PFSK-1 (cell line): ENCODE measurements at regions not wholly inside any gene's neighbourhood (a gene's known extent, or its start where the extent isn't known, plus 50 kb on each side); places are given as distances from the start of the nearest gene placed in this dataset.

Experiments used
- FOXP2 ChIP-seq: optimal IDR thresholded peaks from 2 replicates; pipeline ENCODE3; 2011; ENCODE audit warnings: borderline replicate concordance, control low read depth, inconsistent platforms; ENCODE audit not compliant: insufficient read depth; ENCODE audit errors: extremely low read length, extremely low read depth
- POLR2AphosphoS5 ChIP-seq: IDR thresholded peaks from 2 replicates; pipeline ENCODE4 v1.6.1; 2012; ENCODE audit warnings: low read depth, mild to moderate bottlenecking, control low read depth, low read length, moderate library complexity
- REST ChIP-seq, 2 experiments: IDR thresholded peaks; 2 replicates each; pipeline versions ENCODE4 v1.6.1 to v1.8.0; 2011 to 2012; ENCODE audit warnings: low read depth in 2 of 2, low read length in 2 of 2, control low read depth in 1 of 2, inconsistent platforms in 1 of 2, mild to moderate bottlenecking in 1 of 2, moderate library complexity in 1 of 2; ENCODE audit not compliant: insufficient read depth in 1 of 2
- SIN3A ChIP-seq: IDR thresholded peaks from 2 replicates; pipeline ENCODE4 v1.6.1; 2012; ENCODE audit warnings: mild to moderate bottlenecking, low read length, moderate library complexity, borderline replicate concordance; ENCODE audit not compliant: insufficient read depth
- TAF1 ChIP-seq: IDR thresholded peaks from 2 replicates; pipeline ENCODE4 v1.6.1; 2012; ENCODE audit warnings: low read length, control low read depth, borderline replicate concordance; ENCODE audit not compliant: insufficient read depth

- TF ChIP-seq TAF1: no peak
- TF ChIP-seq REST (IDR thresholded peaks at IDR 0.05; ENCODE audit: insufficient read depth in 1 of 2, low read depth in 2 of 2, low read length in 2 of 2): no peak
- TF ChIP-seq SIN3A: no peak
- TF ChIP-seq POLR2AphosphoS5: no peak
- TF ChIP-seq FOXP2: no peak
These were observed 64.0 kb upstream of the YWHAQ start for GRCh38 chr2:9694661-9695234.
